OCI-LY7 (cell line): ENCODE measurements at regions not wholly inside any gene's neighbourhood (a gene's known extent, or its start where the extent isn't known, plus 50 kb on each side); places are given as distances from the start of the nearest gene placed in this dataset.

Experiments used
- EZH2phosphoT487 ChIP-seq: fragments of 200-600 bp; sonication (generic); IDR thresholded peaks from 2 replicates; pipeline ENCODE4 v1.6.1; 2018; ENCODE audit warnings: low read depth, borderline replicate concordance, mild to moderate bottlenecking, mixed run types, antibody characterized with exemption, low read length, moderate library complexity, mixed read lengths
- TF ChIP-seq, protein P1 (sequence below): fragments of 200-600 bp; sonication (generic); conservative IDR thresholded peaks from 2 replicates; pipeline ENCODE4 v1.5.1; 2014; ENCODE audit warnings: mild to moderate bottlenecking, antibody characterized with exemption, low read length, moderate library complexity, mixed read lengths

DNA sequence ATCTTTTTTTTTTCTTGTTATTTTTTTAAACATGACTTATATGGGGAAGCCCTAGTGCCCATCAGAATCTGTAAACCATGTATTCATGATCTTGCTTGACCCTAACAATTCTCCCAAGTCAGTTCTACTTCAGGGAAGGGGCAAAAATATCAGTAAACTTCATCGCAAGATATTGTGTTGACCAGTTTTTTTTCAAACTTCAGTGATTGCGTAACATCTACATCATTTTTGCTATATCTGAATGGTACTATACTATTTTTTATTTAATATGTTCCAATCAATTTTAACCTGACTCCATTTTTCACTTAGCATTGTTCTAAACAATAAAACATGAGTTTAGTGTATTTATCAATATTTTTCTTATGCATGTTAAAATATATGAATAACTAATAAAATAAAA is 221.2 kb downstream of the NKX6-1 start:
- TF ChIP-seq, protein P1, sequence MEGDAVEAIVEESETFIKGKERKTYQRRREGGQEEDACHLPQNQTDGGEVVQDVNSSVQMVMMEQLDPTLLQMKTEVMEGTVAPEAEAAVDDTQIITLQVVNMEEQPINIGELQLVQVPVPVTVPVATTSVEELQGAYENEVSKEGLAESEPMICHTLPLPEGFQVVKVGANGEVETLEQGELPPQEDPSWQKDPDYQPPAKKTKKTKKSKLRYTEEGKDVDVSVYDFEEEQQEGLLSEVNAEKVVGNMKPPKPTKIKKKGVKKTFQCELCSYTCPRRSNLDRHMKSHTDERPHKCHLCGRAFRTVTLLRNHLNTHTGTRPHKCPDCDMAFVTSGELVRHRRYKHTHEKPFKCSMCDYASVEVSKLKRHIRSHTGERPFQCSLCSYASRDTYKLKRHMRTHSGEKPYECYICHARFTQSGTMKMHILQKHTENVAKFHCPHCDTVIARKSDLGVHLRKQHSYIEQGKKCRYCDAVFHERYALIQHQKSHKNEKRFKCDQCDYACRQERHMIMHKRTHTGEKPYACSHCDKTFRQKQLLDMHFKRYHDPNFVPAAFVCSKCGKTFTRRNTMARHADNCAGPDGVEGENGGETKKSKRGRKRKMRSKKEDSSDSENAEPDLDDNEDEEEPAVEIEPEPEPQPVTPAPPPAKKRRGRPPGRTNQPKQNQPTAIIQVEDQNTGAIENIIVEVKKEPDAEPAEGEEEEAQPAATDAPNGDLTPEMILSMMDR = no peak
- TF ChIP-seq EZH2phosphoT487 = no peak
